ENCODE measurements at regions not wholly inside any gene's neighbourhood (a gene's known extent, or its start where the extent isn't known, plus 50 kb on each side); places are given as distances from the start of the nearest gene placed in this dataset.

- no peak for TF ChIP-seq CTCF (IDR thresholded peaks at IDR 0.05)
- TF ChIP-seq EZH2 (IDR thresholded peaks at IDR 0.05; ENCODE audit: borderline replicate concordance, insufficient read depth, low read depth, low read length, poor library complexity, severe bottlenecking) = no peak
Measured at GRCh38 chr7:98702021-98702420, 84.9 kb downstream of the NPTX2 start.
